ENCODE measurements at regions not wholly inside any gene's neighbourhood (a gene's known extent, or its start where the extent isn't known, plus 50 kb on each side); places are given as distances from the start of the nearest gene placed in this dataset.

GRCh38 chr6:21898107-21898796, 304.7 kb downstream of the SOX4 start:
- no peak for TF ChIP-seq CTCF (IDR thresholded peaks at IDR 0.05)
- no peaks in the 10 kb centered on the region for H3K79me2 ChIP-seq
- no peaks in the 10 kb centered on the region for H3K27me3 ChIP-seq (ENCODE audit: control insufficient read depth, insufficient read depth, low read length)
- peaks cover 5% of the 10 kb centered on the region for H3K4me1 ChIP-seq
- H3K9ac ChIP-seq = no peak overlapping the region
- H3K9me3 ChIP-seq (ENCODE audit: control insufficient read depth, low read length) = no peaks in the 10 kb centered on the region
- H2AFZ ChIP-seq = no peak overlapping the region
- no peak overlapping the region for H3K4me2 ChIP-seq (ENCODE audit: low read length)
- no peak overlapping the region for H3K4me3 ChIP-seq (ENCODE audit: low read depth, low read length)
- no peak overlapping the region for H3K27ac ChIP-seq
- H3K36me3 ChIP-seq (ENCODE audit: control insufficient read depth, insufficient read depth, low read length) = no peaks in the 10 kb centered on the region

- H3K9me3 ChIP-seq (ENCODE audit: control insufficient read depth, low read length) = no peaks in the 10 kb centered on the region
- no peak overlapping the region for H3K4me2 ChIP-seq (ENCODE audit: low read length)
- no peak overlapping the region for H3K4me3 ChIP-seq (ENCODE audit: low read depth, low read length)
- no peak overlapping the region for H2AFZ ChIP-seq
- H3K9ac ChIP-seq = no peak overlapping the region
- TF ChIP-seq CTCF (IDR thresholded peaks at IDR 0.05) = no peak
- H3K79me2 ChIP-seq = no peaks in the 10 kb centered on the region
- no peak overlapping the region for H3K27ac ChIP-seq
- no peaks in the 10 kb centered on the region for H3K27me3 ChIP-seq (ENCODE audit: control insufficient read depth, insufficient read depth, low read length)
- H3K4me1 ChIP-seq = peaks cover 5% of the 10 kb centered on the region
- H3K36me3 ChIP-seq (ENCODE audit: control insufficient read depth, insufficient read depth, low read length) = no peaks in the 10 kb centered on the region
Observed at GRCh38 chr6:21899708-21900107, 306.2 kb downstream of the SOX4 start.

GRCh38 chr6:21900730-21901129, 307.2 kb downstream of the SOX4 start:
- Histone ChIP-seq H3K36me3 (ENCODE audit: control insufficient read depth, insufficient read depth, low read length) (no peaks in the 10 kb centered on the region), H3K4me2 (ENCODE audit: low read length) (no peak overlapping the region), H3K4me1 (peaks cover 5% of the 10 kb centered on the region), H3K27ac (no peak overlapping the region), H2AFZ (no peak overlapping the region), H3K27me3 (ENCODE audit: control insufficient read depth, insufficient read depth, low read length) (no peaks in the 10 kb centered on the region), H3K9me3 (ENCODE audit: control insufficient read depth, low read length) (no peaks in the 10 kb centered on the region), H3K4me3 (ENCODE audit: low read depth, low read length) (no peak overlapping the region), H3K79me2 (no peaks in the 10 kb centered on the region), H3K9ac (no peak overlapping the region)
- no peak for TF ChIP-seq CTCF (IDR thresholded peaks at IDR 0.05)

GRCh38 chr6:21902628-21903169, 309.1 kb downstream of the SOX4 start:
- Histone ChIP-seq H3K9ac (no peak overlapping the region), H2AFZ (no peak overlapping the region), H3K4me3 (ENCODE audit: low read depth, low read length) (no peak overlapping the region), H3K9me3 (ENCODE audit: control insufficient read depth, low read length) (no peaks in the 10 kb centered on the region), H3K27me3 (ENCODE audit: control insufficient read depth, insufficient read depth, low read length) (no peaks in the 10 kb centered on the region), H3K36me3 (ENCODE audit: control insufficient read depth, insufficient read depth, low read length) (no peaks in the 10 kb centered on the region), H3K4me1 (peaks cover 5% of the 10 kb centered on the region), H3K79me2 (no peaks in the 10 kb centered on the region), H3K4me2 (ENCODE audit: low read length) (no peak overlapping the region), H3K27ac (no peak overlapping the region)
- no peak for TF ChIP-seq CTCF (IDR thresholded peaks at IDR 0.05)

GRCh38 chr6:21905531-21905930, 312.0 kb downstream of the SOX4 start:
- Histone ChIP-seq H3K4me2 (ENCODE audit: low read length) (no peak overlapping the region), H3K9ac (no peak overlapping the region), H2AFZ (no peak overlapping the region), H3K36me3 (ENCODE audit: control insufficient read depth, insufficient read depth, low read length) (no peaks in the 10 kb centered on the region), H3K79me2 (no peaks in the 10 kb centered on the region), H3K27ac (no peak overlapping the region), H3K27me3 (ENCODE audit: control insufficient read depth, insufficient read depth, low read length) (no peaks in the 10 kb centered on the region), H3K4me3 (ENCODE audit: low read depth, low read length) (no peak overlapping the region), H3K4me1 (no peaks in the 10 kb centered on the region), H3K9me3 (ENCODE audit: control insufficient read depth, low read length) (no peaks in the 10 kb centered on the region)
- no peak for TF ChIP-seq CTCF (IDR thresholded peaks at IDR 0.05)
